ENCODE measurements at regions not wholly inside any gene's neighbourhood (a gene's known extent, or its start where the extent isn't known, plus 50 kb on each side); places are given as distances from the start of the nearest gene placed in this dataset.

DNA sequence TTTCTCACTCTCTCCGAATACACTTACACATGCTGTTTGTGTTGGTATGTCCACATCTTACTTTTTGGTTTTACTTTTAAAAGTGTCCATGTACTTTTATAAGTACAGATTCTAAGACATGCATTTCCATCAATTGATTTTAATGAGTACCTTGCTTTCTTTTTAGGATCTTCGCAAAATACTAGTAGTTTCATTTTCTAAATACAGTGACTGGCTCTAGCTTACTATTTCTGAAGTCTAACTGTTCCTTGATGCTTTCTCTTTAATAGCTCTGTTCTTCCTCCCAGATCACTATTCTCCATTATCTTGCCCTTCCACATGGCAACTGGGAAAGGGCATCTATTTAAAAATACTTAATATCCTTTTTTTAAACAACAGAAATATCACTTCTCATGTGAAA lies 164.1 kb downstream of the KITLG start:
- Mint-ChIP-seq H3K9me3 (ENCODE audit: low read depth, unreplicated experiment) (no peaks in the 10 kb centered on the region), H3K36me3 (ENCODE audit: insufficient read depth, unreplicated experiment) (no peaks in the 10 kb centered on the region), H3K27ac (ENCODE audit: unreplicated experiment) (no peak overlapping the region), H3K27me3 (ENCODE audit: unreplicated experiment) (no peaks in the 10 kb centered on the region), H3K4me1 (ENCODE audit: low read depth, unreplicated experiment) (no peaks in the 10 kb centered on the region), H3K4me3 (ENCODE audit: low read depth, unreplicated experiment) (no peak overlapping the region)
- no TSS peak for BruUV-seq (replicated peaks)
- intact Hi-C loops (cut with micrococcal nuclease; ENCODE audit: unreplicated experiment), result no loop called here
- CTCF ChIA-PET, result no interaction called here
- no peak for DNase-seq
- TF ChIP-seq CTCF (IDR thresholded peaks at IDR 0.05; ENCODE audit: unreplicated experiment), result no peak

DNA sequence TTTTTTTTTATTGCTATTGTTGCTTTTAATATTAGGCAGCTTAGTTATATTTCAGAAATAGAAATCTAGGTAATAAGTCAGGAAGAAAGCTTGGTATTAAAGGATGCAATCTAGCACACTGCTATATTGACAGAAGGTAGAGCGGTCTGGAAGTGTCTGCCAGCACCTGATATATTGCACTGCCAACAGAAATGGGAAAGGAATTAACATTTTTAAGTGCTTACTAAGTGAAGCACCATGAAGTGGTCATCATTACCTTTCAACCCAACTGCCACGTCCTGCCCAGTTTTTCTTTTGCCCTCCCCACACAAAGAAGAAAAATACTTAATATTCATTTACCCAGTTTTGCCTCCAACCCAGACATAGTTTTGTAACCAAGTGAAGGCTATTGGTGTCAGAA lies 163.5 kb downstream of the KITLG start:
- CTCF ChIA-PET, result no interaction called here
- TF ChIP-seq CTCF (IDR thresholded peaks at IDR 0.05; ENCODE audit: unreplicated experiment), result no peak
- Mint-ChIP-seq H3K4me3 (ENCODE audit: low read depth, unreplicated experiment) (no peak overlapping the region), H3K9me3 (ENCODE audit: low read depth, unreplicated experiment) (no peaks in the 10 kb centered on the region), H3K27ac (ENCODE audit: unreplicated experiment) (no peak overlapping the region), H3K4me1 (ENCODE audit: low read depth, unreplicated experiment) (no peaks in the 10 kb centered on the region), H3K36me3 (ENCODE audit: insufficient read depth, unreplicated experiment) (no peaks in the 10 kb centered on the region), H3K27me3 (ENCODE audit: unreplicated experiment) (no peaks in the 10 kb centered on the region)
- no peak for DNase-seq
- BruUV-seq (replicated peaks), result no TSS peak
- intact Hi-C loops (cut with micrococcal nuclease; ENCODE audit: unreplicated experiment), result no loop called here

DNA sequence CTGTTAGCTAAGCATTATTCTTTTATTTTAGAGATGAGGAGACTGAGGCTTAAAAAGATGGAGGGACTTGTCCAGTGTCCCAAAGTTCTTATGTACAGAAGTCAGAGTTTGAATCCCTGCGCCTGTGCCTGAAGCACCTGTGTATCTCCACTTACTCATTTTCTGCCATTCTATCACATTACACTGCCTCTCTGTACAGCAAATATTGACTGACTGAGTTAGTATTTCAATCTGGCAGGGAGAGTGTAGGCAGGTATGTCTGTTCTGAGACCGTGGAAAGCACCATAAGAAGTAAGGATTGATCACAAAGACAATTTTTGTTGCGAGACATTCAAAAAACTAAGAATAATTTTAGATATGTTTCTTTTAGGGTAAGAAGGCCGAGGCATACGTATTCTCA lies 162.7 kb downstream of the KITLG start:
- Mint-ChIP-seq H3K9me3 (ENCODE audit: low read depth, unreplicated experiment) (no peaks in the 10 kb centered on the region), H3K27ac (ENCODE audit: unreplicated experiment) (no peak overlapping the region), H3K4me3 (ENCODE audit: low read depth, unreplicated experiment) (no peak overlapping the region), H3K36me3 (ENCODE audit: insufficient read depth, unreplicated experiment) (no peaks in the 10 kb centered on the region), H3K4me1 (ENCODE audit: low read depth, unreplicated experiment) (no peaks in the 10 kb centered on the region), H3K27me3 (ENCODE audit: unreplicated experiment) (no peaks in the 10 kb centered on the region)
- CTCF ChIA-PET, result no interaction called here
- no peak for DNase-seq
- no peak for TF ChIP-seq CTCF (IDR thresholded peaks at IDR 0.05; ENCODE audit: unreplicated experiment)
- no TSS peak for BruUV-seq (replicated peaks)
- intact Hi-C loops (cut with micrococcal nuclease; ENCODE audit: unreplicated experiment), result no loop called here

GRCh38 chr12:88418856-88419497 lies 161.3 kb downstream of the KITLG start:
- intact Hi-C loops (cut with micrococcal nuclease; ENCODE audit: unreplicated experiment), result no loop called here
- H3K27ac Mint-ChIP-seq (ENCODE audit: unreplicated experiment), result no peak overlapping the region
- H3K9me3 Mint-ChIP-seq (ENCODE audit: low read depth, unreplicated experiment), result no peaks in the 10 kb centered on the region
- no TSS peak for BruUV-seq (replicated peaks)
- H3K4me3 Mint-ChIP-seq (ENCODE audit: low read depth, unreplicated experiment), result no peak overlapping the region
- H3K36me3 Mint-ChIP-seq (ENCODE audit: insufficient read depth, unreplicated experiment), result no peaks in the 10 kb centered on the region
- CTCF ChIA-PET, result no interaction called here
- H3K27me3 Mint-ChIP-seq (ENCODE audit: unreplicated experiment), result no peaks in the 10 kb centered on the region
- H3K4me1 Mint-ChIP-seq (ENCODE audit: low read depth, unreplicated experiment), result no peaks in the 10 kb centered on the region
- no peak for TF ChIP-seq CTCF (IDR thresholded peaks at IDR 0.05; ENCODE audit: unreplicated experiment)
- DNase-seq, result no peak

All from Calu3 (cell line).